ENCODE measurements at regions not wholly inside any gene's neighbourhood (a gene's known extent, or its start where the extent isn't known, plus 50 kb on each side); places are given as distances from the start of the nearest gene placed in this dataset.

GRCh38 chr11:92890846-92891245 lies 78.6 kb upstream of the MTNR1B start:
- TF ChIP-seq, protein P1, sequence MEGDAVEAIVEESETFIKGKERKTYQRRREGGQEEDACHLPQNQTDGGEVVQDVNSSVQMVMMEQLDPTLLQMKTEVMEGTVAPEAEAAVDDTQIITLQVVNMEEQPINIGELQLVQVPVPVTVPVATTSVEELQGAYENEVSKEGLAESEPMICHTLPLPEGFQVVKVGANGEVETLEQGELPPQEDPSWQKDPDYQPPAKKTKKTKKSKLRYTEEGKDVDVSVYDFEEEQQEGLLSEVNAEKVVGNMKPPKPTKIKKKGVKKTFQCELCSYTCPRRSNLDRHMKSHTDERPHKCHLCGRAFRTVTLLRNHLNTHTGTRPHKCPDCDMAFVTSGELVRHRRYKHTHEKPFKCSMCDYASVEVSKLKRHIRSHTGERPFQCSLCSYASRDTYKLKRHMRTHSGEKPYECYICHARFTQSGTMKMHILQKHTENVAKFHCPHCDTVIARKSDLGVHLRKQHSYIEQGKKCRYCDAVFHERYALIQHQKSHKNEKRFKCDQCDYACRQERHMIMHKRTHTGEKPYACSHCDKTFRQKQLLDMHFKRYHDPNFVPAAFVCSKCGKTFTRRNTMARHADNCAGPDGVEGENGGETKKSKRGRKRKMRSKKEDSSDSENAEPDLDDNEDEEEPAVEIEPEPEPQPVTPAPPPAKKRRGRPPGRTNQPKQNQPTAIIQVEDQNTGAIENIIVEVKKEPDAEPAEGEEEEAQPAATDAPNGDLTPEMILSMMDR (IDR thresholded peaks at IDR 0.05; ENCODE audit: insufficient read depth, low read depth, low read length) = no peak
- H3K4me3 ChIP-seq (ENCODE audit: low read depth, low read length) = no peak overlapping the region
- DNase-seq (ENCODE audit: low read depth) = no peak

- TF ChIP-seq, protein P1 (IDR thresholded peaks at IDR 0.05; ENCODE audit: insufficient read depth, low read depth, low read length) = no peak
- H3K4me3 ChIP-seq (ENCODE audit: low read depth, low read length) = no peak overlapping the region
- DNase-seq (ENCODE audit: low read depth) = no peak
These were observed 76.4 kb upstream of the MTNR1B start for GRCh38 chr11:92892802-92893684.

GRCh38 chr11:92894197-92894596 lies 75.3 kb upstream of the MTNR1B start:
- no peak for DNase-seq (ENCODE audit: low read depth)
- TF ChIP-seq, protein P1 (IDR thresholded peaks at IDR 0.05; ENCODE audit: insufficient read depth, low read depth, low read length) = no peak
- no peak overlapping the region for H3K4me3 ChIP-seq (ENCODE audit: low read depth, low read length)

DNA sequence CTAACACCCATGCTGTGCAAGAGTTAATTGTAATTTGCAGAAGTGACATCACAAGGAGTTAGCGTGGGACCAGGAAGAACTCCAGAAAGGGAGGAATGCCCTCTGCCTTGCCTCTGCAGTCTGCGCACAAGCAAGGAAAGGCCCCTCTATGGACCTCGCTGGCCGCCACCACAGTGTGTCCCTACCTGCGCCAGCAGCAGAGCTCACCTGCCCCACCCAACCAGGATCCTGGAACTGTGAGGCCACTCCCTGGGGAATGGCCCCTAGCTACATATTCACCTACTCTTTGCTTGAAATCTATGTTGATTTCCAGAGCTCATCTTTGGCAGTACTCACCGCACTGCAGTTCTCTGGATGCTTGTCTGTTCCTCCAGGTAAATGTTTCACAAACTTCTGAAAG lies 72.0 kb upstream of the MTNR1B start:
- H3K4me3 ChIP-seq (ENCODE audit: low read depth, low read length) = no peak overlapping the region
- TF ChIP-seq, protein P1 (IDR thresholded peaks at IDR 0.05; ENCODE audit: insufficient read depth, low read depth, low read length) = no peak

DNA sequence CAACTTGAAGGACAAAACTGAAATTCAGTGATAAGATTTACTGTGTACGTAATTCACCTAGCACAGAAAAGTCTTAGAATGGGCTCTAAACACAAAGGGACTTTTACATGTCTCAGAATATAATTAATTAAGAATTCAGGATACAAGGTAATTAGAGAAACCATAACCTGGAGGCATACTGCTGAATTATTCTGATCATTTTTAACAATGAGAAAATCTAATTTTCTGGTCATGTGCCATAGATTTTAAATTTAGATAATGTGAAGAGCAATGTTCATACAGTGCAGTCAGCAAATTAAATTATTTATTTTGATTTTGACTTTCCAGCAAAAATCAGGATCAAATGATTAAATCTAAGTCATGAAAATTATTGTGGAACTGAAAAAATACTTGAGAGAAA lies 67.0 kb upstream of the MTNR1B start:
- no peak for DNase-seq (ENCODE audit: low read depth)
- TF ChIP-seq, protein P1 (IDR thresholded peaks at IDR 0.05; ENCODE audit: insufficient read depth, low read depth, low read length) = no peak
- H3K4me3 ChIP-seq (ENCODE audit: low read depth, low read length) = no peak overlapping the region

More for the DNA sequence above, 72.0 kb upstream of the MTNR1B start:
- DNase-seq (ENCODE audit: low read depth) = no peak

- no peak for DNase-seq (ENCODE audit: low read depth)
- TF ChIP-seq, protein P1 (IDR thresholded peaks at IDR 0.05; ENCODE audit: insufficient read depth, low read depth, low read length) = no peak
- H3K4me3 ChIP-seq (ENCODE audit: low read depth, low read length) = no peak overlapping the region
These were observed 61.8 kb upstream of the MTNR1B start for GRCh38 chr11:92907671-92908070.

Data from fibroblast of villous mesenchyme (primary cell).